ENCODE measurements at regions not wholly inside any gene's neighbourhood (a gene's known extent, or its start where the extent isn't known, plus 50 kb on each side); places are given as distances from the start of the nearest gene placed in this dataset.

DNA sequence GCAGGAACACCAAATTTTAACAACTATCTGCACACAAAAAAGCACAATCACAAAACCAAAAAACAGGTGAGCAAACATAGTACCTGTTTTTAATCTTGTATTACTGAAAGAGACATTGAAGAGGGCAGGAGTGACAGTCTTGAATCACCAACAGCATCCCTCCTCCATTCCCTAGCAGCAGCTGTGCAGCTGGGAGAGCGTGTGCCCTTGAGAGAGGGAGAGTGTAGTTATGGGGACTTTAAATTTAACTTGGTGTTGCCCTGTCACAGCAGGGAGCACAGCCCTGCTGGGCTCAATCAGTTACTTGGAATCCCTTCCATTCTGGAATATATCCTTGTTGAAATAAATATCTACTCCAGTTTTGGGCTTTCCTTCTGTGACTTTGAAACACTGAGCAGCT is 1938.7 kb upstream of the NUDT12 start:
- DNase-seq, result no peak

DNA sequence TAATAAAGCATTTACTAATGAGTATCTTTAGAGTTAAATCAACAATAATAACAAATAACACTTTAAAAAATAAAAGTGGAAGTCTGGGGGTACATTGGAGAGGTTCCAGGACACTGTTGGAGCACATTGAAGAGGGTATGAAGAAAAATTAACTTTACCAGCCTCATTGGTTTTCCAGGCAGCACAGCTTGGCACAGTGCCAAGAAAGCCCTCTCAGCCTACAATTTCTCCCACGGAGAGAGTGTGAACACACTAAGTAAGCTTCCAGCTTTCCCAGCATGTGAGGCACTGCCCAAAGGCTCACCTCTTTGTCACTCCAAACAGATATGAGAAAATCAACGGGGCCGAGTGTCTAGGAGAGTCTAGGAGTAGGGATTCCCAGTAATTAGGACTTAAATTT is 1912.8 kb upstream of the NUDT12 start:
- DNase-seq, result no peak

DNA sequence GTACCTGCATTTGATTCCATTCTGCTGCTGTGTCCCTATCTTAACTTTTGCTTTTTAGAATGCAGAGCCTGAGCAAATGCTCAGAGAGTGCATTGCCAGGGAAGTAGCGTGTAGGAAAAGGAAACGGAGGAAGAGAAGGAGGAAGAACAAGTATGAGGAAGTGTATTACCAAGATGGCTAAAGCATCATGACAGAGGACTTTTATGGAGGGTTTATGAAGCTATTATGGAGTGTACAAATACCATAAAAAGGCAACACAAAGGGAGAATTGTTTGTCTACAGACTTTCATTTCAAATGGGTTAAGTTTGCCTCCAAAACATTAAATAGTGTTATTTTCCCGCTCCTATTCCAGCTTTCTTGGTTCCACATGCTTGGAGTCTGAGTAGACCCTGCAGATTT is 1899.8 kb upstream of the NUDT12 start:
- no peak for DNase-seq

DNA sequence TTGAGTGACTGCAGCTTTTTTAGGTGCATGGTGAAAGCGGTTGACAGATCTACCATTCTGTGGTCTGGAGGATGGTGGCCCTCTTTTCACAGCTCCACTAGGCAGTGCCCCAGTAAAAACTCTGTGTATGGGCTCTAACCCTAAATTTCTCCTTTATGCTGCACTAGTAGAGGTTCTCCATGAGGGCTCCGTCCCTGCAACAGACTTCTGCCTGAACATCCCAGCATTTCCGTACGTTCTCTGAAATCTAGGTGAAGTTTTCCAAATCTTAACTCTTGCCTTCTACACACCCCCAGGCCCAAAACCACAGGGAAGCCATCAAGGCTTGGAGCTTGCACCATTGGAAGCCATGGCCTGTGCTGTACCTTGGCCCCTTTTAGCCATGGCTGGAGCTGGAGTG is 1898.1 kb upstream of the NUDT12 start:
- DNase-seq, result no peak

DNA sequence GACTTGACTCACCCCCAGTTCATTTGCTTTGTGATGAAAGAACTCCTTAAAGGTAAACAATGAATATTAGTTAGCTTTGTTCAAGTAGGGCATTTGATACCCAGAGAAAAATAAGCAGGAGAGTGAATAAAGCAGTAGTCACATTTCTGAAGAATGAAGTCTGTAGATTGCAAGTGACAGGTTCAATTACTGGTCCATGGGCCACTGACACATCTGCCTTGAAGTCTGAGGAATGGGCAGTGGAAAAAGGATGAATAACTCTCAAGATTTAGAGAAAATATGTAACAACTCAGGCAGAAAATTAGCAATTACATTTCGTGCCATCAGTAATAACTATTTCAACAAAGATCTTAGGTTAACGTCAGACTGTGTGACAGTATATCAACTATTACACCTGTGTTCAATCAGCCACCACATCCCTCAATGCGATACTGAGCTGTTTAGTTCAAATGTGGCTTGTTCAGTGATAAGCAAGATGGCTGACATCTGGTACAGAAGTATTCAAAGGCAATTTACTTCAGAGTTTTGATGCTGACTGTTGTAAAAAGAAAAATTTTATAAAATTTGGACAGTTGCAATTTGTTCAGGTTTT is 1890.7 kb upstream of the NUDT12 start:
- no peak for DNase-seq

DNA sequence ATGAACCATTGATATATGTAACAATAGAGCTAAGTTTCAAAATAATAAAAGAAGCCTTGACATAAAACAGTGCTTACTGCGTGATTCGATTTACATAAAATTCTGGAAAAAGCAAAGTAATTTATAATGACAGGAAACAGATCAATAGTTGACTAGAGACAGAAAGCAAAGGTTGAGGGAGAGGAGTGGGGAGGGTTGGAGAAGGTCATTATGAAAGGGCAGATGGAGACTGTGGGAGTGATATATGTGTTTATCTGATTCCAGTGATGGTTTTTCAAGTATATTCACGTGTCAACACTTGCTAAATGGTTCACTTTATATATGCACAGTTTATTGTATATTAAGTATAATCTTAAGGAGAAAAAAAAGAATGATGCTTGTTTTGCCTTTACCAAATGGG is 1885.7 kb upstream of the NUDT12 start:
- no peak for DNase-seq

DNA sequence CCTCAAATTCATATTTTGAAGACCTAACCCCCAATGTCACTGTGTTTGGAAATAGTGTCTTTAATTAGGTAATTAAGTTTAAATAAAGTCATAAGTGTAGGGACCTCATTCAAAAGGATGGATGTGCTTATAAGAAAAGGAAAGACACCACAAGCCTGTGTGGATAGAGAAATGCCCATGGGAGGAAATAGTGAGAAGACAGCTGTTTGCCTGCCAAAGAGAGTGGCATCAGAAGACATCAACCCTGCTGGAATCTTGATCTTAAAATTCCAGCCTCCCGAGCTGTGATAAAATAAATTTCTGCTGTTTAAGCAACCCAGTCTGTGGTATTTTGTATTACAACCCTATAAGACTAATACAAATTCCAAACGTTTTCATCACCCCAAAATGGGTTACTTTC is 1867.9 kb upstream of the NUDT12 start:
- no peak for DNase-seq

DNA sequence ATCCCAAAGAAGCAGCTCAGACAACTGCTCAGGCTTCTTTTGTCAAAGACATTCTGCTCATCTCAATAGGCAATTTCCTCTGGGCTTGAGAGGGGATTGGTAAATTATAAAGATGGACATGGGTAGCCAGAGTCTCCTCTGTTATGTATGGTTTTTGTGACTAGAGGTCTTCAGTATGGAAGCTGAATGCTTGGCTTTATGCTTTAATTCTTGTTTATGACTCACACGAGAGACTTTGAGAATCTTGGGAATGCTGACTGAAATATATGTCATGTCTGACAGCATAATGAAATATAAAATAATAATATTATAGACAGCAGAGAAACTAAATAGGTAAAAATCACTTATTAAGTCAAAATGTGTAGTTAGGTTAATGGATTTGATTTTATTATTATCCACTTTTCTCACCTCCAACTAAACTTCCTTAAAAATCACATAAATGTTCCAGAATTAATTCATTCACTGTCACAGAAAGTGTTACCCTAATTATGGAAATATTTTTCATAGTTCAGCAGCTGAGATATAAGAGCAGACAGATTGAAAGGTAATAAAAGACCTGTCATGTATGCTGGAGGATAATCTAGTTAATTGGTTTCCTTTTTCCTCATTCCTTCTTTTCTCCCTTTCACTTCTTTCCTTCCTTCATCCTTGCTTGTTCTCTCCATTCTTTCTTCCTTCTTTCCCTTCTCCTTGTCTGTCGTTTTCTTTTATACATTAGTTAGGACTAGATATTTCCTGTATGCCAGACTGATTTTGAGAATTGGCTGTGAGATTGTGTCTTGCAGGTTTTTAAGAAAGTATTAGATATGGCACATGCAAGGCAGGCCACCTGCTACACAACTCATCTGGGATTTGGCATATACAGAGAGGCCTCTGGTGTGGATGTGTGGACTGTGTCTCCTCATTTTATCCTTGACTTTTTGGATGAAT is 1866.1 kb upstream of the NUDT12 start:
- no peak for DNase-seq

DNA sequence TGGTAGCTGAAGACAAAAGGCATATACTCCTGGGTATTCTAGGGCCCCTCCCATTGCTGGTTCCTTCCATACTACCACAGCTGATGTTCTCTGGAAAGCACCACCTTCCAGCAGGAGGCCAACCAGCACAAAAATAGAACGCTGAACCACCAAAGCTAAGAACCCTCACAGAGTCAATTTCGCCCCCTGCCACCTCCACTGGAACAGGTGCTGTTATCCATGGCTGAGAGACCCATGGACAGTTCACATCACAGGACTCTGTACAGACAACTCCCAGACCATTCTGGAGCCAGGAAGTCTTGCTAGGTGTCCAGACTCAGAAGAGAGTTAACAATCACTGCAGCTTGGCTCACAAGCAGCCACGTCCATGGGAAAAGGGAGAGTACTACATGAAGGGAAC is 1851.5 kb upstream of the NUDT12 start:
- DNase-seq, result no peak

DNA sequence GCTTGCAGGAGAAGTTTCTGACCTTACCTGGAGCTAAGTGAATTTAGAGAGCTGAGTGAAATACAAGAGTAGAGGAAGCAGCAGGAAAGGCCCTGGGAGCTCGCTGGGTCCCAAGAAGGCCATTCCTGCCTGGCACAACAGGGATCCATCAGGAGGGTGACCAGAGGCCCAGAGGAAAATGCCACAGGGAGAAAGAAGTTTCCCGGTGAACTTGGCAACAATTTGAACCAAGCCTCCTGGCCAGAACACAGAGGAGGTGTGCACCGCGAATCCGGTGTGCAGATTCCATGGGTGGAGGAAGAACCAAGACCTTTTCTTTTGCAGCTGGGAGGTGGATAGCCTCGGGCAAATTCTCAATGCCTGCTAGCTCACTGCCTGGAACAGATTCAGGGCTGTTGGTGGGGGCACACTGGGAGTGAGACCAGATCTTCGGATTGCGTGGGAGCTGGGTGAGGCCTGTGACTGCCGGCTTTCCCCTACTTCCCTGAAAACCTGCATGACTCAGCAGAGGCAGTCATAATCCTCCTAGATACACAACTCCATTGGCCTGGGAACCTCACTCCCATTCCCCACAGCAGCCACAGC is 1850.9 kb upstream of the NUDT12 start:
- no peak for DNase-seq

DNA sequence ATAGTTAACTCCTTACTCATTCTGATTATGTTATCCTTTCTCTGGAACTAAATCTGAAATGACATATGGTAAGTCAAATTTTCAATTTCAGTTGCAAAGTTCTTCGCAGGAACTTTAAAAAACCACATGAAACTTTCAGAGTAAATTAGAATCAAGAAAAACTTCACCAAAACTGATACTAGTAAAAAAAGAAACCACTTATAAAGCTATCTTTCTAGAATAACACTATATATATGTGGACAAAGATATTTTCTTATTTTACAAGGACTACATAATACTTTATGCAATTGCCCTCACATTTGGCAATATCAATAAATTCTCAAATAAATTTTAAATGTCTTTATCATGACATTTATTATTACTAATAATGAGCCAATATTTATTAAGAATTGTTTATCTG is 1847.1 kb upstream of the NUDT12 start:
- no peak for DNase-seq

DNA sequence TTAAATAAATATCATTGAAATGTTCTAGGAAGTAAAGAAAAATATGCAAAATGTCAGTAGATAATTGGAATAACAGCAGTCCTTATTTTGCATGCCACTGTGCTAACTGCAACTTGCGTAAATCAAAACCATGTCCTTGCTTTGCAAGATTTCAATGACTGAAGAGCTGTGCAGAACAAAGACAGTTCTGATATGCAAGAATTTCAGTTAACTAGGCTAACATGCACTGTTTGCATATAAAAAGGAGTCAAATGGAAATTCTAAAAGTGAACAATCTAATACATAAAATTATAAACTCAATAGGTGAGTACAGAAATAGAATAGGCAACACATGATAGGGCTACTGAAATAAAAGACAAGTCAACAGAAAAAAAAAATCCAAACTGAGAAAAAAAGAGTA is 1844.6 kb upstream of the NUDT12 start:
- DNase-seq, result no peak

DNA sequence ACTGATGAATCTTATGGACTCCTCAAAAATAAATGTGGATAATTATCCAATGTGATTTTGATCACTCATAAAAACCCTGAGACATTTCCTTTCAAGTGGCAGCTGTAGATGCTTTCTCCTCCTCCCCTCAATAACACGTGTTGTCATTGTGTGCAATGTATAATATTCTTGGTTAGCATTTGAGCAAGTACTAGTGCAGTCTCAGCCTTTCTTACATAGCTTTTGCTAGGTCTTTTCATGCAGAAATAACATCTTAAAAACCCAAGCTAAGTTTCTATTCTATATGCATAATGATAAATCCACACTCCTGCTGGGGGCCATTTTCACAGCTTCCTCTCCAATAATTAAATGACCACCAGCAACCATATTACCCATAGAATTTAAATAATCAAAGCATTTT is 1835.2 kb upstream of the NUDT12 start:
- DNase-seq, result no peak

DNA sequence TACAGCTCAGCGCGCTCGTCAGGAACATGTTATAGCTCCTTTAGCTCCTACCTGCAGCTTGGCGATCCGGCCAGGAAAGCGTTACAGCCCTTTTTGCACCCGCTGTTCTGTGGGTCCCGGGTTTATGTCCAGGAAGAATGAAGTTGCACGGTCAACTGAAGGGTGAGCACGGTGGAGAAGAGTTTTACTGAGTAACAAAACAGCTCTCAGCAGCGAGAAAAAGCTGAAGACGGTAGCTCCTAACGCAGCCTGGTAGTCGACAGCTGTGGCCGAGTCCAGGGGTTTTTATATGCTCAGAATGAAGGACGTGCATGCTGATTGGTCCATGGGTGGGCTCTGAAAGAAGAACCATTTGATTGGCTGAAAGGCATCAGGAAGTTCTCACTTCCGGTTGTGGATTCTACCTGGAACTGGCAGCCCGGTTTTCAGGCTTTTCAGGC is 1830.1 kb upstream of the NUDT12 start:
- no peak for DNase-seq

DNA sequence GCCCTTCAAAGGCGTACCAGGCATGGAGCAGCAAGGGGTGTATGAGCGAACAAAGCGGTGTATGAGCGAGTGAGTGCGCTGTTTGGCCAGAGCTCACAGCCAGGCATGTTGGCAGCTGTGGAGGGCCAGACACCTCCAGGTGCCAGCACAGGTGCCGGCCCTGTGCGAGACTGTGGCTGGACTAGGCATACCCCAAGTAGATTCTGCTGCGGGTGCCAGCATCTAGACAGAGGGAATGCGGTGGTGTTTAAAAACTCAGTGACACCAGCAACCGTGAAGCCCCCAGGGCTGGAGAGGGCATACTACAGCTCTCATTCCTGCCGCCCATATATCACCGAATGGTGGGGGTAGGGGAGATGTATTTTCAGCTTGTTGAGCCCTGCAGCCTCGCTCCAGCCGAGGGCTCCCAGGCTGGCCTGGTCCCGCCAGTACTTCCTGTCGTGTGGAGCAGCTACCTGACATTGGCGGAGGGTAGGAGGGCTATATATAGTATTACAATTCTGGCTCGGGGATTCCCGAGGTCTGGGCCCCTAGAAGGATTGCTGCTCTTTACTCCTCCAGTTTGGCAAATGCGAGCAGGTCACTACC is 1829.6 kb upstream of the NUDT12 start:
- no peak for DNase-seq

DNA sequence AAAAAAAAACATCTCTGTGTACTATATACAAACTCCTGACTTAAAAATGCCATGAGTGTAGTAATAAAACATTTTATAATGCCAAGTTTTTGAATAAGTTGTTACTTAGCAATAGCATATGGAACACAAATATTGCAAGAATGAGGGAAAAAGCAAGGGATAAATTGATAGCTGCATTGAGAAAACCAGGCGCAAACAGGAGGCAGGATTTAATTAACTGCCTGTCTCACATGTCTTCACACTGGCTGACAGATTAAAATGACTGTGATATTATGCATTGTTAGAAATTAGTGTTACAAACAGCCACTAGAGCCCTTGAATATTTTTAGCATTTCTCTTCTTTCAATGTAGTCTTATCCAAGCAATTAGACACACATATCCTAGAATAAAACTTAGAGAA is 1817.5 kb upstream of the NUDT12 start:
- no peak for DNase-seq

DNA sequence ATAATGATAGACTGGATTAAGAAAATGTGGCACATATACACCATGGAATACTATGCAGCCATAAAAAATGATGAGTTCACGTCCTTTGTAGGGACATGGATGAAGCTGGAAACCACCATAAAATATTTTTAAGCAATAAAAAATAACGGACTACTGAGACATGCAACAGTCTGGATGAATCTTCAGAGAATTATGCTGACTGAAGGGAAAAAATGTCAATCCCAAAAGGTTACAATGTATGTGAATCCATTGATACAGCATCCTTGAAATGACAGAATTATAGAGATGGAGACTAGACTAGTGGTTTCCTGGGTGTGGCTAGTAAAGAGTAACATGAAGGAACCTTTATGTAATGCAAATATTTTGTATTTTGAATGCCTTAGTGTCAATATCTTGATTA is 1808.6 kb upstream of the NUDT12 start:
- DNase-seq, result no peak

DNA sequence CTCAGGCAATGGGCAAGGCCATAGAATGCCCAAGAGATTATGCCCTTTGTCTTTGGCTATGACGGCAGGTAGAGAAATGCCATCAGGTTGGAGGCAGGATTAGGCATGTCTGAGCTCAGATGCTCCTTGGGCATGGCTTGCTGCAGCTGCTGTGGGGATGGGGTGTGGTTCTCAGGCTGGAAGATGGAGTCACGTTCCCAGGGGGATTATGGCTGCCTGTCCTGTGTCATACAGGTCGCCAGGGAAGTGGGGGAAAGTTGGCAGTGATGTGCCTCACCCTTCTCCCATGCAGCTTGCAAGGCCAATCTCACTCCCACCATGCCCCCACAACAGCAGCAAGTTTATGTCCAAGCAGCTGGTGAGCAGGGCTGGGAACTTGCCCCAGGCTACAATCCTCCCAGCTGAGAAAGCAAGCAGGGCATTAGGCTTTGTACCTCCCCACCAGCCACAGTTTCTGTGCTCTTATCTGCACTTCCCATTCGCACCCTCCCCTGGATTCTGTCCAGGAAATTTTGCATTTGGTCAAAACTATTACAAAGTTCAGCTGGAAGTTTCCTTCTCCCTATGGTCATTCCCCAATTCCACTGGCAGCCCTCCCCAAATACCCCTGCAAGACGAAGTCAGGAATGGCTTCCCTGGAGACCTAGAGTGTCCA is 1788.0 kb upstream of the NUDT12 start:
- no peak for DNase-seq

DNA sequence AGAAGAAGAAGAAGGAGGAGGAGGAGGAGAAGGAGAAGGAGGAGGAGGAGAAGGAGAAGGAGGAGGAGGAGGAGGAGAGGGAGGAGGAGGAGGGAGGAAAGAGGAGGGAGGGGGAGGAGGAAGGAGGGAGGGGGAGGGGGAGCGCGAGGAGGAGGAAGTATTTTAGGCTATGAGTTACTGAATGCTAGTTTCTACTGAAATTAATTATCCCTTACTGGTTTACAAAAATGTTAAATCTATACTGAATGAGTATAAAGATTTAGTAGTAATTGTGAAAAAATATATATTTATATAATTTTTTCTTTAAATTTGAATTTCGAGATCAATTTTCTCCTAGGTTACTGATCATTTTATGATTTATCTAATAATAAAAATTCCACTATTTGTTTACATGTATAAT is 1769.0 kb upstream of the NUDT12 start:
- DNase-seq, result no peak

DNA sequence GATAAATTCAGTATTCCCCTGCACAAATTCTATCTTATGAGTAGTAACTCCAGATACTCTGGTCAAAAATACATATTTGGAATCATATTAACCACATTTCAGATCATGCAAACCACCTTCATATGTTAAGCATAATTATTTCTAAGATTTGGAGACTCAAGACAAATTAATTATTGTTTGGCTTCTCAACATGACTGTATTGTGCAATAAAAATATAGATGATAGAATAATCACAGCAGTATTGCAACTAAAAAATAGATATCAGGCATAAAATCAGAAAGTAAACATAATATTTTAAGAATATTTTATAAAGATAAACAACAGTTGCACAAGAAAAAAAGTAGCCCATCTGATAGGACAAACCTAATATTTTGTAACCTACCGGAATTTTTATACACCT is 1767.6 kb upstream of the NUDT12 start:
- no peak for DNase-seq

DNA sequence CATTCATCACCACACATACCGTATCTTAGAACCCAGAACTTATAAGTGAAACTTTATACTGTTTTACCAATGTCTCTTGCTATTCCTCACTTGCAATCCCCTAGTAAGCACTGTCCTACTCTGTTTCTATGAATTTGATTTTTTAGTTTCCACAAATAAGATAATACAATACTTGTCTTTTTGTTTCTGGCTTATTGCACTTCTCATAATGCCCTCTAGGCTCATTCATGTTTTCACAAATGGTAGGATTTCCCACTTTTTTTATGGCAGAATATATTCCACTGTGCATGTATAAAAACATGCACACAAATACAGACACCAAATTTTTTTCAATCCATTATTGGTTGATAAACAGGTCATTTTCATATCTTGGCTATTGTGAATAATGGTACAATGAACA is 1742.3 kb upstream of the NUDT12 start:
- DNase-seq, result no peak

DNA sequence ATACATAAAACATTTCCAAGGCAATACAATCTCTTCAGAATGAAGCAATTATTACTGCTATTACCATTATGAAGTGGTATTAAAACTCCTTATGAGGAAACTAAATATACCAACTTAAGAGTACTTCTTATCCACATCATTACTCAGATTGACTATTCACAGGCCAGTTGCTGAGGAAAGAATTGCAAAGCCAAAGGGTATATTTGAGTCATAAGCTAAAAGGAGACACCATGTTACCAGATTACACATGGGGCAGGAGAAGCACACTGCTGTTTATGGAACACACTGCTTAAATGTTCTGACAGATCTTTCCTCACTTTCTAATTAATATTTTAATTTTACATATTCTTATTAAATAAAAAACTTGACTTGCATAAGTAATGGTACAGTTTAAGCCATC is 1726.4 kb upstream of the NUDT12 start:
- no peak for DNase-seq

DNA sequence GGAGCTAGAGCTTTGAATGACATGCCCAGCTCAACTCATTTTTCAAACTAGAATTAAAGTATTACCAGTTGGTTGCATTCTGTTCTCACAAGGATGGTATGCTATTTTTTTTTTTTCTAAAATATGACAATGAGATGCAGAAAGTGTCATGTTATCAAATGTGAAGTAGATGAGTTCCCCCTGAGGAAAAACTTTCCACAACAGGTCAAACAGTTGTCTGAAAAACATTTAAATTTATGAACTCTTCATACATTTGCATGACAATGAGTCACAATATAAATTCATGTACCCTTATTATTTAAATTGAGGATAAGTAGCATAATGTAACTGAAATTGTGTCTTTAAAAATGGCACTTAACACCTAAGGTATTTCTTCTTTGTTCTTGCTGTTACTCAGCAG is 1720.5 kb upstream of the NUDT12 start:
- no peak for DNase-seq
